ENCODE measurements at regions not wholly inside any gene's neighbourhood (a gene's known extent, or its start where the extent isn't known, plus 50 kb on each side); places are given as distances from the start of the nearest gene placed in this dataset.

DNA sequence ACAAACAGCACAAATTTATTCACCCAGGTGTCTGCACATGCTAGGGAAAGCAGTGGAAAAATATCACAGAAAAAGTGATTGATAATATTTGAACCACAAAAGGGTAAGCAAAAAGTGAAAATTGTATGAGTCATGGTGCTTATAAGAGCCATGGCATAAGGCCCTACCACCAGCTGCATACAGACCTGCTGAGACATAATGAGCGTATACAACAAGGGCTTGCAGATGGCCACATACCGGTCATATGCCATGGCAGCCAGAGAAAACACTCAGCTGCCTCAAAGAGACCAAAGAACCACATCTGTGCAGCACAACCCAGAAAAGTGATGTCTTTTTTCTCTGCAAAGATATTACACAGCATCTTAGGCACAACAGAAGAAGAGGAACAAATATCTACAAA, 71.4 kb upstream of the OR9G4 start:
- in situ Hi-C loops (cut with HindIII; ENCODE audit: low pct_ligation_motif_present, low sequenced_read_pairs), result no loop called here
- TF ChIP-seq, protein P1, sequence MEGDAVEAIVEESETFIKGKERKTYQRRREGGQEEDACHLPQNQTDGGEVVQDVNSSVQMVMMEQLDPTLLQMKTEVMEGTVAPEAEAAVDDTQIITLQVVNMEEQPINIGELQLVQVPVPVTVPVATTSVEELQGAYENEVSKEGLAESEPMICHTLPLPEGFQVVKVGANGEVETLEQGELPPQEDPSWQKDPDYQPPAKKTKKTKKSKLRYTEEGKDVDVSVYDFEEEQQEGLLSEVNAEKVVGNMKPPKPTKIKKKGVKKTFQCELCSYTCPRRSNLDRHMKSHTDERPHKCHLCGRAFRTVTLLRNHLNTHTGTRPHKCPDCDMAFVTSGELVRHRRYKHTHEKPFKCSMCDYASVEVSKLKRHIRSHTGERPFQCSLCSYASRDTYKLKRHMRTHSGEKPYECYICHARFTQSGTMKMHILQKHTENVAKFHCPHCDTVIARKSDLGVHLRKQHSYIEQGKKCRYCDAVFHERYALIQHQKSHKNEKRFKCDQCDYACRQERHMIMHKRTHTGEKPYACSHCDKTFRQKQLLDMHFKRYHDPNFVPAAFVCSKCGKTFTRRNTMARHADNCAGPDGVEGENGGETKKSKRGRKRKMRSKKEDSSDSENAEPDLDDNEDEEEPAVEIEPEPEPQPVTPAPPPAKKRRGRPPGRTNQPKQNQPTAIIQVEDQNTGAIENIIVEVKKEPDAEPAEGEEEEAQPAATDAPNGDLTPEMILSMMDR (IDR thresholded peaks at IDR 0.05; ENCODE audit: low read depth, low read length, missing control alignments), result no peak
- no peak for DNase-seq

DNA sequence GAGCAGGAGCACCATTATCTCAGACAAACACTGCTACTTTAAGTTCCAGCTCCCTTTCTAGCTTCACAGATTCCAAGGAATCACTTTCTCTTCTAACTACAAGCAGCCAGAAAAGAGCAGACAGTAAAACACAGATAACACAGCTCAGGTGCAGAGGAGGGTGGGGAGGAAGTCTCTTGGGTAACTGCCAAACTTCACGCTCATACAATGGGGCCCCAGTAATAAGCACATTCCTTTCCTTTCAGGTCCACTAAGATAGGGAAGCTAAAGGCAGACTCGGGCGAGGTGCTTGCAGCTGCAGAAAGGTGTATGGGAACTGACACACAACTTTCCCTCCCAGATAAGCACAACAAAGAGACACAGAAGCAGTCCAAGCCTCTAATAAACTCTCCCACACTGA, 69.2 kb upstream of the OR9G4 start:
- no peaks in the 10 kb centered on the region for H3K27me3 ChIP-seq (replicated peaks)
- TF ChIP-seq, protein P1 (IDR thresholded peaks at IDR 0.05; ENCODE audit: low read depth, low read length, missing control alignments), result no peak
- no peak overlapping the region for H3K4me3 ChIP-seq (ENCODE audit: low read depth, low read length)
- DNase-seq, result no peak
- H3K27ac ChIP-seq, result no peak overlapping the region
- in situ Hi-C loops (cut with HindIII; ENCODE audit: low pct_ligation_motif_present, low sequenced_read_pairs), result no loop called here
- no peaks in the 10 kb centered on the region for H3K36me3 ChIP-seq (replicated peaks)

More for the DNA sequence above, 71.4 kb upstream of the OR9G4 start:
- H3K27me3 ChIP-seq (replicated peaks), result no peaks in the 10 kb centered on the region
- H3K27ac ChIP-seq, result no peak overlapping the region
- no peaks in the 10 kb centered on the region for H3K36me3 ChIP-seq (replicated peaks)
- no peak overlapping the region for H3K4me3 ChIP-seq (ENCODE audit: low read depth, low read length)

DNA sequence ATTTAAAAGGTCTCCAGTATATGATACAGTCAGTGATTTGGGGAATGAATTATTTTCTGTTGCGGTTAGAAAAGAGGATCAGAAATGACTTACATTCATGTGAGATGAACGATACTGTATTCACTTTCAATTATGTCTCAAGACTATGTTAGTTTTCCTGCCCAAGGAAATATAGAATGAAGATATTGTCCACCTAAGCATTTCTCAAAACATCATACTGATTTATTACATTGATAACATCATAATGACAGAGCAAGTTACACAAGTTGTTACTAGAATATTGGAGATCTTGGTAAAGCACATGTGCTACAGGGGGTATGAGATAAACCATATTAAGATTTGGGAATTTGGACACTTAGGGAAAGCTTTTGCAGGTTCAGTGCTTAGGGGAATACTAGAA, 67.8 kb upstream of the OR9G4 start:
- no peak for DNase-seq
- Histone ChIP-seq H3K36me3 (replicated peaks) (no peaks in the 10 kb centered on the region), H3K4me3 (ENCODE audit: low read depth, low read length) (no peak overlapping the region), H3K27ac (no peak overlapping the region), H3K27me3 (replicated peaks) (no peaks in the 10 kb centered on the region)
- in situ Hi-C loops (cut with HindIII; ENCODE audit: low pct_ligation_motif_present, low sequenced_read_pairs), result no loop called here
- TF ChIP-seq, protein P1 (IDR thresholded peaks at IDR 0.05; ENCODE audit: low read depth, low read length, missing control alignments), result no peak

DNA sequence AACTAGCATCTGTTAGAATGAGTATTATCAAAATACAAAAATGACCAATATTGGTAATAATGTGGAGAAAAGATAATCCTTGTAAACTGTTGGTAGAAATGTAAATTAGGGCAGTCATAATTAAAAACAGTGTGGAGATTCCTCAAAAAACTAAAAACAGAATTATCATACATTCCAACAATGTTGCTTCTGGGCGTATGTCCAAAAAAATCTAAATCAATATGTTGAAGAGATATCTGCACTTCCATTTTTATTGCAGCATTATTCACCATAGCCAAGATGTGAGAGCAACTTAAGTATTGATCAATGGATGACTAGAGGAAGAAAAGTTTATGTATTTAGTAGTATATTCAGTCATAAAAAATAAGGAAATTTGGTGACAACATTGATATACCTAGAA, 59.8 kb upstream of the OR9G4 start:
- H3K4me3 ChIP-seq (ENCODE audit: low read depth, low read length), result no peak overlapping the region
- no peaks in the 10 kb centered on the region for H3K27me3 ChIP-seq (replicated peaks)
- no peak for DNase-seq
- in situ Hi-C loops (cut with HindIII; ENCODE audit: low pct_ligation_motif_present, low sequenced_read_pairs), result no loop called here
- TF ChIP-seq, protein P1 (IDR thresholded peaks at IDR 0.05; ENCODE audit: low read depth, low read length, missing control alignments), result no peak
- no peak overlapping the region for H3K27ac ChIP-seq
- no peaks in the 10 kb centered on the region for H3K36me3 ChIP-seq (replicated peaks)

DNA sequence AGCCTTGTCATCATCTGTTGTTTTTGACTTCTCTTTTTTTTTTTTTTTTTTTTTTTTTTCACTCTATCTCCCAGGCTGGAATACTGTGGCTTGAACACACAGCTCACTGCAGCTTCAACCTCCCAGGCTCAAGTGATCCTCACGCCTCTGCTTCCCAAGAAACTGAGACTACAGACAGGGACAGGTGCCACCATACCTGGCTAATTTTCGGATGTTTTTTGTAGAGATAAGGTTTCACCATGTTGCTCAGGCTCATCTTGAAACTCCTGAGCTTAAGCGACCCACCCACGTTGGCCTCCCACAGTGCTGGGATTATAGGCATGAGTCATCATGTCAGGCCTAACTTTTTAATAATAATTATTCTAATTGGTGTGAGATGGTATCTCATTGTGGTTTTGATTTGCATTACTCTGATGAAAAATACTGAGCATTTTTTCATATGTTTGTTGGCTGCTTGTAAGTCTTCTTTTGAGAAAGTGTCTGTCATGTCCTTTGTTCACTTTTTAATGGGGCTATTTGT, 51.3 kb upstream of the OR9G4 start:
- Histone ChIP-seq H3K4me3 (ENCODE audit: low read depth, low read length) (no peak overlapping the region), H3K27me3 (replicated peaks) (no peaks in the 10 kb centered on the region), H3K27ac (no peak overlapping the region), H3K36me3 (replicated peaks) (no peaks in the 10 kb centered on the region)
- no peak for DNase-seq
- TF ChIP-seq, protein P1 (IDR thresholded peaks at IDR 0.05; ENCODE audit: low read depth, low read length, missing control alignments), result no peak
- in situ Hi-C loops (cut with HindIII; ENCODE audit: low pct_ligation_motif_present, low sequenced_read_pairs), result no loop called here

Data from brain microvascular endothelial cell (primary cell).